GM12892 (cell line): ENCODE measurements at regions not wholly inside any gene's neighbourhood (a gene's known extent, or its start where the extent isn't known, plus 50 kb on each side); places are given as distances from the start of the nearest gene placed in this dataset.

ENCODE experiments used
- POLR2A ChIP-seq: IDR thresholded peaks from 2 replicates; pipeline ENCODE4 v1.6.1; 2011; ENCODE audit warnings: low read depth, low read length, control low read depth
- TAF1 ChIP-seq: IDR thresholded peaks from 2 replicates; pipeline ENCODE4 v1.6.1; 2011; ENCODE audit warnings: low read depth, mild to moderate bottlenecking, control low read depth, low read length, borderline replicate concordance

DNA sequence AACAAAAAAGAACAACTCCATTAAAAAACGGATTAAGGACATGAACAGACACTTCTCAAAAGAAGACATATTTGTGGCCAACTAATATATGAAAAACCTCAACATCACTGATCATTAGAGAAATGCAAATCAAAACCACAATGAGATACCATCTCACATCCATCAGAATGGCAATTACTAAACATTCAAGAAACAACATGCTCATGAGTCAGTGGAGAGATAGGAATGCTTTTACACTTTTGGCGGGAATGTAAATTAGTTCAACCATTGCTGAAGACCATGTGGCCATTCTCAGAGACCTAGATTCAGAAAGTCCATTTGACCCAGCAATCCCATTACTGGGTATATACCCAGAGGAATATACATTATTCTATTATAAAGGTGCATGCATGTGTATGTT lies 1442.6 kb upstream of the B3GALT2 start:
- TF ChIP-seq POLR2A (no peak), TAF1 (no peak)
